Transverse colon (tissue), 3 donors: ENCODE measurements at regions not wholly inside any gene's neighbourhood (a gene's known extent, or its start where the extent isn't known, plus 50 kb on each side); places are given as distances from the start of the nearest gene placed in this dataset.

Experiments used
- CTCF ChIP-seq, 5 experiments: fragments of 200-600 bp in 3 of 5; fragments of 450-650 bp in 2 of 5; sonication (generic) in 3 of 5; IDR thresholded peaks; 1 replicate in 2 of 5; 2 replicates in 3 of 5; pipeline ENCODE4 v1.5.1; 2016 to 2017; ENCODE audit warnings: antibody characterized with exemption in 5 of 5, inconsistent platforms in 3 of 5, mild to moderate bottlenecking in 2 of 5, moderate library complexity in 1 of 5
- EP300 ChIP-seq: sonication (generic); formaldehyde crosslinking; IDR thresholded peaks from one replicate; pipeline ENCODE4 v1.6.1; 2017; ENCODE audit warnings: antibody characterized with exemption, low read depth
- POLR2A ChIP-seq: fragments of 450-650 bp; IDR thresholded peaks from one replicate; pipeline ENCODE4 v1.6.1; 2016; ENCODE audit warnings: antibody characterized with exemption, mild to moderate bottlenecking, moderate library complexity

GRCh38 chr10:31151301-31151700, 119.6 kb upstream of the ZNF438 start:
- no peak for TF ChIP-seq CTCF (IDR thresholded peaks at IDR 0.05)
- no peak for TF ChIP-seq POLR2A
- TF ChIP-seq EP300, result no peak
